DND-41 (cell line): ENCODE measurements at regions not wholly inside any gene's neighbourhood (a gene's known extent, or its start where the extent isn't known, plus 50 kb on each side); places are given as distances from the start of the nearest gene placed in this dataset.

Source experiments
- ATAC-seq: fragments of 200-7000 bp; cut with Tn5 transposase; 3 replicates; pipeline ENCODE4 v1.9.1; 2021; ENCODE audit warnings: low read depth; ENCODE audit not compliant: insufficient read depth
- DNase-seq: peaks from one replicate; pipeline ENCODE4 v3.0.0-alpha.2; 2020
- H2AFZ ChIP-seq: 2 replicates; pipeline ENCODE4 v1.6.0; 2012; ENCODE audit warnings: low read depth, low read length
- H3K27ac ChIP-seq: 2 replicates; pipeline ENCODE4 v1.5.1; 2012; ENCODE audit warnings: low read length, inconsistent platforms
- H3K27me3 ChIP-seq: fragments of 200-600 bp; sonication (generic); 2 replicates; pipeline ENCODE4 v1.6.0; 2012; ENCODE audit warnings: low read length, mild to moderate bottlenecking, inconsistent platforms; ENCODE audit not compliant: insufficient read depth, poor library complexity
- H3K36me3 ChIP-seq: 2 replicates; pipeline ENCODE4 v1.5.1; 2012; ENCODE audit warnings: low read length, inconsistent platforms; ENCODE audit not compliant: insufficient read depth
- H3K4me1 ChIP-seq: 2 replicates; pipeline ENCODE4 v1.5.1; 2012; ENCODE audit warnings: mild to moderate bottlenecking, low read length; ENCODE audit not compliant: insufficient read depth
- H3K4me2 ChIP-seq: 2 replicates; pipeline ENCODE4 v1.6.0; 2012; ENCODE audit warnings: mild to moderate bottlenecking, moderate library complexity, low read length, inconsistent platforms; ENCODE audit not compliant: insufficient read depth
- H3K4me3 ChIP-seq, 2 experiments: fragments of 200-600 bp in 1 of 2; shearing (Covaris generic) in 1 of 2; 2 replicates each; pipeline ENCODE4 v1.5.1; 2012 to 2016; ENCODE audit warnings: inconsistent platforms in 2 of 2, low read length in 2 of 2, mild to moderate bottlenecking in 2 of 2, low read depth in 1 of 2, moderate library complexity in 1 of 2
- H3K79me2 ChIP-seq: 2 replicates; pipeline ENCODE4 v1.6.0; 2012; ENCODE audit warnings: low read length, inconsistent platforms; ENCODE audit not compliant: insufficient read depth
- H3K9ac ChIP-seq: 2 replicates; pipeline ENCODE4 v1.6.0; 2012; ENCODE audit warnings: low read depth, mild to moderate bottlenecking, inconsistent platforms, low read length, moderate library complexity
- H3K9me3 ChIP-seq: 2 replicates; pipeline ENCODE4 v1.5.1; 2012; ENCODE audit warnings: low read length, moderate library complexity, mild to moderate bottlenecking, inconsistent platforms; ENCODE audit not compliant: insufficient read depth, severe bottlenecking
- H4K20me1 ChIP-seq: 2 replicates; pipeline ENCODE4 v1.6.0; 2012; ENCODE audit warnings: low read length; ENCODE audit not compliant: insufficient read depth
- CTCF ChIP-seq: IDR thresholded peaks from 2 replicates; pipeline ENCODE4 v1.5.1; 2012; ENCODE audit warnings: borderline replicate concordance, low read length, moderate library complexity, mild to moderate bottlenecking; ENCODE audit not compliant: poor library complexity, severe bottlenecking; ENCODE audit errors: extremely low read depth
- EZH2 ChIP-seq: IDR thresholded peaks from 3 replicates; pipeline ENCODE4 v1.6.1; 2012; ENCODE audit warnings: borderline replicate concordance, low read depth, mild to moderate bottlenecking, moderate library complexity, low read length, inconsistent platforms; ENCODE audit not compliant: severe bottlenecking

GRCh38 chr1:25033828-25034705 is 104.0 kb upstream of the RUNX3 start:
- no peak overlapping the region for H2AFZ ChIP-seq
- ATAC-seq, result no peak
- TF ChIP-seq EZH2, result no peak
- no peak for TF ChIP-seq CTCF
- no peak overlapping the region for H3K9ac ChIP-seq
- no peaks in the 10 kb centered on the region for H3K36me3 ChIP-seq
- no peaks in the 10 kb centered on the region for H3K79me2 ChIP-seq
- no peaks in the 10 kb centered on the region for H3K27me3 ChIP-seq
- H4K20me1 ChIP-seq, result peaks cover 3% of the 10 kb centered on the region
- H3K27ac ChIP-seq, result no peak overlapping the region
- H3K9me3 ChIP-seq, result no peaks in the 10 kb centered on the region
- DNase-seq, result no peak
- no peak overlapping the region for H3K4me2 ChIP-seq
- H3K4me3 ChIP-seq, result no peak overlapping the region
- no peaks in the 10 kb centered on the region for H3K4me1 ChIP-seq

GRCh38 chr1:25033030-25033827 is 103.2 kb upstream of the RUNX3 start:
- Histone ChIP-seq H3K4me2 (no peak overlapping the region), H3K9ac (no peak overlapping the region), H3K9me3 (no peaks in the 10 kb centered on the region), H3K4me3 (no peak overlapping the region), H3K27me3 (no peaks in the 10 kb centered on the region), H2AFZ (no peak overlapping the region), H3K36me3 (no peaks in the 10 kb centered on the region), H4K20me1 (peaks cover 3% of the 10 kb centered on the region), H3K4me1 (no peaks in the 10 kb centered on the region), H3K79me2 (no peaks in the 10 kb centered on the region), H3K27ac (no peak overlapping the region)
- DNase-seq, result no peak
- no peak for ATAC-seq
- TF ChIP-seq CTCF (no peak), EZH2 (no peak)

GRCh38 chr1:25031966-25032667 is 102.0 kb upstream of the RUNX3 start:
- ATAC-seq, result peak; percentile 52; the same call in 2 of the 3 replicates
- no peak overlapping the region for H3K4me2 ChIP-seq
- H3K36me3 ChIP-seq, result no peaks in the 10 kb centered on the region
- no peak overlapping the region for H3K4me3 ChIP-seq
- no peaks in the 10 kb centered on the region for H3K79me2 ChIP-seq
- no peaks in the 10 kb centered on the region; the same call in 1 of the 2 replicates for H4K20me1 ChIP-seq
- TF ChIP-seq CTCF (no peak), EZH2 (no peak)
- H2AFZ ChIP-seq, result no peak overlapping the region
- no peaks in the 10 kb centered on the region for H3K27me3 ChIP-seq
- no peak overlapping the region for H3K9ac ChIP-seq
- no peak overlapping the region for H3K27ac ChIP-seq
- H3K9me3 ChIP-seq, result no peaks in the 10 kb centered on the region
- no peak for DNase-seq
- no peaks in the 10 kb centered on the region for H3K4me1 ChIP-seq
